22Rv1 (cell line): ENCODE measurements at regions not wholly inside any gene's neighbourhood (a gene's known extent, or its start where the extent isn't known, plus 50 kb on each side); places are given as distances from the start of the nearest gene placed in this dataset.
A peak's percentile ranks its signal among the peaks of the same experiment; 100 is the strongest.

Source experiments
- H3K27ac ChIP-seq: fragments of 450-650 bp; 2 replicates; pipeline ENCODE4 v1.5.1; 2017
- CTCF ChIP-seq: fragments of 450-650 bp; IDR thresholded peaks from 2 replicates; pipeline ENCODE4 v1.5.1; 2017; ENCODE audit warnings: mild to moderate bottlenecking
- ZFX ChIP-seq: fragments of 450-650 bp; IDR thresholded peaks from 2 replicates; pipeline ENCODE4 v1.6.1; 2017; ENCODE audit warnings: antibody characterized with exemption, borderline replicate concordance

GRCh38 chr1:48115835-48116234 is 106.7 kb upstream of the SLC5A9 start:
- TF ChIP-seq ZFX (no peak), CTCF (no peak)
- H3K27ac ChIP-seq = no peak overlapping the region

- no peak overlapping the region for H3K27ac ChIP-seq
- no peak for TF ChIP-seq ZFX
- no peak for TF ChIP-seq CTCF
These were observed 107.7 kb upstream of the SLC5A9 start for GRCh38 chr1:48114596-48115382.

- TF ChIP-seq ZFX = no peak
- peak; percentile 86 for TF ChIP-seq CTCF
- no peak overlapping the region for H3K27ac ChIP-seq
These were observed 112.3 kb upstream of the TRABD2B start for GRCh38 chr1:48109390-48110013.

- H3K27ac ChIP-seq = no peak overlapping the region
These were observed 110.3 kb upstream of the TRABD2B start for GRCh38 chr1:48107516-48107915.

GRCh38 chr1:48106049-48106448 is 108.9 kb upstream of the TRABD2B start:
- no peak overlapping the region for H3K27ac ChIP-seq
- TF ChIP-seq CTCF = no peak
- TF ChIP-seq ZFX = no peak

More at GRCh38 chr1:48107516-48107915, 110.3 kb upstream of the TRABD2B start:
- TF ChIP-seq ZFX (no peak), CTCF (no peak)

- no peak for TF ChIP-seq ZFX
- no peak for TF ChIP-seq CTCF
- no peak overlapping the region for H3K27ac ChIP-seq
These were observed 108.0 kb upstream of the TRABD2B start for GRCh38 chr1:48105165-48105564.

- no peak overlapping the region for H3K27ac ChIP-seq
- TF ChIP-seq ZFX (no peak), CTCF (no peak)
These were observed 106.3 kb upstream of the TRABD2B start for GRCh38 chr1:48103495-48103894.
